H1 (cell line): ENCODE measurements at regions not wholly inside any gene's neighbourhood (a gene's known extent, or its start where the extent isn't known, plus 50 kb on each side); places are given as distances from the start of the nearest gene placed in this dataset.

Experiments used
- CTCF ChIA-PET: fragments of 300-600 bp; sonication (Branson Sonifier 250); formaldehyde crosslinking; loops from one replicate; lab custom pipeline; 2021; ENCODE audit not compliant: partially characterized antibody; lab: Charles Lee
- POLR2A ChIA-PET: fragments of 300-600 bp; sonication (Branson Sonifier 250); formaldehyde crosslinking; loops from one replicate; lab custom pipeline; 2021; ENCODE audit warnings: inconsistent platforms; ENCODE audit not compliant: partially characterized antibody; lab: Charles Lee
- DNase-seq, 2 experiments: peaks; one replicate each; pipeline versions ENCODE4 v3.0.0 to v3.0.0-alpha.2; 2010 to 2022; ENCODE audit warnings: low spot score in 2 of 2, low read depth in 1 of 2, mixed read lengths in 1 of 2
- FAIRE-seq: peaks from 2 replicates; lab custom pipeline; 2011; peaks lifted over from hg19 to GRCh38; lab: Jason Lieb, UNC
- H2AFZ ChIP-seq: 2 replicates; pipeline ENCODE4 v1.8.1; 2012; ENCODE audit warnings: low read length, inconsistent platforms
- H2AK5ac ChIP-seq: 2 replicates; pipeline ENCODE4 v1.6.1; 2013; ENCODE audit warnings: low read depth, low read length
- H2BK120ac ChIP-seq: replicated peaks from 2 replicates; pipeline ENCODE3; 2013; ENCODE audit warnings: low read depth, low read length, inconsistent platforms
- H2BK12ac ChIP-seq: 2 replicates; pipeline ENCODE4 v1.6.1; 2013; ENCODE audit warnings: low read depth, low read length
- H2BK15ac ChIP-seq: 2 replicates; pipeline ENCODE4 v1.6.1; 2013; ENCODE audit warnings: low read length
- H2BK20ac ChIP-seq: 2 replicates; pipeline ENCODE4 v1.6.1; 2013; ENCODE audit warnings: low read length
- H2BK5ac ChIP-seq: 2 replicates; pipeline ENCODE4 v1.6.1; 2013; ENCODE audit warnings: low read depth, low read length
- H3K14ac ChIP-seq: 2 replicates; pipeline ENCODE4 v1.6.1; 2013; ENCODE audit warnings: inconsistent platforms; ENCODE audit not compliant: insufficient read length
- H3K18ac ChIP-seq: 2 replicates; pipeline ENCODE4 v1.6.1; 2013; ENCODE audit warnings: low read length; ENCODE audit errors: extremely low read depth
- H3K23ac ChIP-seq: 2 replicates; pipeline ENCODE4 v1.6.1; 2013; ENCODE audit warnings: inconsistent platforms; ENCODE audit not compliant: insufficient read length
- H3K23me2 ChIP-seq: 2 replicates; pipeline ENCODE4 v1.6.1; 2013; ENCODE audit warnings: low read depth, low read length
- H3K27ac ChIP-seq: 2 replicates; pipeline ENCODE4 v1.6.1; 2011; ENCODE audit warnings: low read depth, low read length, inconsistent platforms
- H3K27me3 ChIP-seq, 4 experiments: replicated peaks in 1 of 4; 1 replicate in 1 of 4; 2 replicates in 3 of 4; pipeline versions ENCODE4 v1.6.1 to v1.8.1; 2011 to 2013; ENCODE audit warnings: low read length in 3 of 4, mild to moderate bottlenecking in 3 of 4, inconsistent platforms in 2 of 4, mixed read lengths in 2 of 4, moderate library complexity in 1 of 4; ENCODE audit not compliant: control insufficient read depth in 3 of 4, insufficient read depth in 3 of 4; ENCODE audit errors: extremely low read depth in 1 of 4
- H3K36me3 ChIP-seq, 4 experiments: 2 replicates each; pipeline versions ENCODE4 v1.6.1 to v1.8.1; 2011 to 2013; ENCODE audit warnings: mild to moderate bottlenecking in 4 of 4, low read length in 3 of 4, moderate library complexity in 2 of 4, control low read depth in 1 of 4, inconsistent platforms in 1 of 4; ENCODE audit not compliant: insufficient read depth in 4 of 4, control insufficient read depth in 2 of 4
- H3K4ac ChIP-seq: replicated peaks from 2 replicates; pipeline ENCODE3; 2013; ENCODE audit warnings: low read length, low read depth, mixed read lengths, inconsistent platforms; ENCODE audit not compliant: insufficient read length
- H3K4me1 ChIP-seq, 4 experiments: replicated peaks in 1 of 4; 1 replicate in 1 of 4; 2 replicates in 3 of 4; pipeline versions ENCODE4 v1.6.1 to v1.8.1; 2011 to 2013; ENCODE audit warnings: low read length in 3 of 4, inconsistent platforms in 2 of 4, mixed read lengths in 1 of 4; ENCODE audit not compliant: insufficient read depth in 4 of 4, control insufficient read depth in 3 of 4
- H3K4me2 ChIP-seq, 2 experiments: 2 replicates each; pipeline versions ENCODE4 v1.6.1 to v1.8.1; 2011 to 2013; ENCODE audit warnings: low read depth in 2 of 2, low read length in 2 of 2, control low read depth in 1 of 2, inconsistent platforms in 1 of 2, mild to moderate bottlenecking in 1 of 2; ENCODE audit not compliant: insufficient read depth in 1 of 2
- H3K4me3 ChIP-seq, 4 experiments: fragments of 200-600, 300-600 bp in 1 of 4; sonication (generic), shearing (Covaris generic), sonication (Bioruptor Twin) in 1 of 4; 2 replicates each; pipeline versions ENCODE4 v1.5.1 to v1.8.1; 2011 to 2016; ENCODE audit warnings: low read length in 4 of 4, low read depth in 3 of 4, control low read depth in 2 of 4, inconsistent platforms in 2 of 4, mild to moderate bottlenecking in 2 of 4, mixed read lengths in 1 of 4, moderate library complexity in 1 of 4; ENCODE audit not compliant: insufficient read depth in 2 of 4; ENCODE audit errors: extremely low read depth in 1 of 4
- H3K56ac ChIP-seq: replicated peaks from 2 replicates; pipeline ENCODE3; 2013; ENCODE audit warnings: low read depth, mild to moderate bottlenecking, mixed read lengths, low read length, inconsistent platforms; ENCODE audit not compliant: insufficient read length
- H3K79me1 ChIP-seq: 2 replicates; pipeline ENCODE4 v1.6.1; 2013; ENCODE audit warnings: low read depth, low read length, control low read depth
- H3K79me2 ChIP-seq, 2 experiments: 2 replicates each; pipeline versions ENCODE4 v1.6.1 to v1.8.1; 2012 to 2013; ENCODE audit warnings: low read length in 2 of 2, mild to moderate bottlenecking in 2 of 2, inconsistent platforms in 1 of 2; ENCODE audit not compliant: insufficient read depth in 2 of 2, control insufficient read depth in 1 of 2
- H3K9ac ChIP-seq, 4 experiments: replicated peaks in 1 of 4; 1 replicate in 1 of 4; 2 replicates in 3 of 4; pipeline versions ENCODE4 v1.6.1 to v1.8.1; 2011 to 2013; ENCODE audit warnings: low read depth in 3 of 4, low read length in 3 of 4, control low read depth in 2 of 4, mild to moderate bottlenecking in 2 of 4, moderate library complexity in 2 of 4, inconsistent platforms in 1 of 4; ENCODE audit errors: extremely low read depth in 1 of 4
- H3K9me3 ChIP-seq, 2 experiments: 2 replicates each; pipeline versions ENCODE4 v1.6.1 to v1.8.1; 2012 to 2013; ENCODE audit warnings: mild to moderate bottlenecking in 2 of 2, moderate library complexity in 2 of 2, control low read depth in 1 of 2, inconsistent platforms in 1 of 2, low read depth in 1 of 2, low read length in 1 of 2, mixed read lengths in 1 of 2; ENCODE audit not compliant: insufficient read depth in 2 of 2
- H4K20me1 ChIP-seq, 2 experiments: replicated peaks in 1 of 2; 2 replicates each; pipeline versions ENCODE3 to v1.8.1; 2011 to 2013; ENCODE audit warnings: inconsistent platforms in 2 of 2, low read length in 2 of 2, mild to moderate bottlenecking in 1 of 2; ENCODE audit not compliant: insufficient read depth in 2 of 2, control insufficient read depth in 1 of 2
- H4K5ac ChIP-seq: 2 replicates; pipeline ENCODE4 v1.6.1; 2013; ENCODE audit warnings: low read length, low read depth, mixed read lengths, inconsistent platforms; ENCODE audit not compliant: insufficient read length
- H4K8ac ChIP-seq: 2 replicates; pipeline ENCODE4 v1.8.0; 2013; ENCODE audit warnings: mild to moderate bottlenecking, moderate library complexity, low read length, inconsistent platforms; ENCODE audit not compliant: insufficient read depth; ENCODE audit errors: extremely low read depth
- H4K91ac ChIP-seq: replicated peaks from 2 replicates; pipeline ENCODE3; 2013; ENCODE audit warnings: low read length, mixed read lengths, inconsistent platforms; ENCODE audit not compliant: insufficient read length
- CHD2 ChIP-seq: IDR thresholded peaks from 2 replicates; pipeline ENCODE4 v1.6.1; 2012; ENCODE audit warnings: low read length, improper control_type of control experiment
- CTCF ChIP-seq, 3 experiments: IDR thresholded peaks; 1 replicate in 2 of 3; 2 replicates in 1 of 3; pipeline versions ENCODE4 v1.5.1 to v1.6.1; 2011; ENCODE audit warnings: low read length in 3 of 3, mild to moderate bottlenecking in 3 of 3, inconsistent platforms in 2 of 3, low read depth in 1 of 3, moderate library complexity in 1 of 3; ENCODE audit not compliant: insufficient read depth in 1 of 3; ENCODE audit errors: control extremely low read depth in 1 of 3
- EP300 ChIP-seq, 2 experiments: IDR thresholded peaks; 1 replicate in 1 of 2; 2 replicates in 1 of 2; pipeline ENCODE4 v1.6.1; 2011 to 2012; ENCODE audit warnings: low read depth in 2 of 2, low read length in 2 of 2, mild to moderate bottlenecking in 2 of 2, borderline replicate concordance in 1 of 2, inconsistent platforms in 1 of 2, moderate library complexity in 1 of 2
- JUN ChIP-seq: IDR thresholded peaks from 2 replicates; pipeline ENCODE4 v1.6.1; 2011; ENCODE audit warnings: low read depth, mild to moderate bottlenecking, improper control_type of control experiment, low read length
- MAX ChIP-seq: IDR thresholded peaks from 2 replicates; pipeline ENCODE4 v1.6.1; 2012; ENCODE audit warnings: inconsistent platforms
- RBBP5 ChIP-seq: IDR thresholded peaks from 2 replicates; pipeline ENCODE4 v1.7.1; 2012; ENCODE audit warnings: low read depth, mild to moderate bottlenecking, inconsistent platforms, low read length, moderate library complexity, borderline replicate concordance
- SIRT6 ChIP-seq: IDR thresholded peaks from one replicate; pipeline ENCODE4 v1.7.1; 2012; ENCODE audit warnings: low read length, inconsistent platforms
- SP1 ChIP-seq: IDR thresholded peaks from 2 replicates; pipeline ENCODE4 v1.6.1; 2011; ENCODE audit warnings: low read depth, low read length
- SP2 ChIP-seq: IDR thresholded peaks from 2 replicates; pipeline ENCODE4 v1.6.1; 2012; ENCODE audit warnings: mild to moderate bottlenecking, low read length, inconsistent platforms
- SUZ12 ChIP-seq: fragments of 200-600 bp; sonication (generic); IDR thresholded peaks from 2 replicates; pipeline ENCODE4 v1.6.1; 2012; ENCODE audit warnings: mild to moderate bottlenecking, inconsistent platforms, low read length, moderate library complexity, mixed read lengths
- ZNF274 ChIP-seq: IDR thresholded peaks from 2 replicates; pipeline ENCODE4 v1.7.0; 2012; ENCODE audit warnings: low read length, borderline replicate concordance; ENCODE audit errors: extremely low read depth
- WGBS, 2 experiments: shearing (Covaris generic) in 1 of 2; methylation state at CpG; one replicate each; pipeline versions ENCODE4 v1.1.6 to v1.1.7; 2013 to 2015; ENCODE audit warnings: low lambda C conversion rate in 2 of 2, mixed read lengths in 2 of 2, inconsistent platforms in 1 of 2, low coverage in 1 of 2, missing lambda C conversion rate in 1 of 2; ENCODE audit not compliant: insufficient replicate concordance in 2 of 2, insufficient coverage in 1 of 2, insufficient read length in 1 of 2; ENCODE audit errors: extremely low coverage in 1 of 2, missing lambda C conversion rate in 1 of 2; 5-methylcytosine and 5-hydroxymethylcytosine counted together

GRCh38 chr4:157977086-157977485 lies 195.7 kb downstream of the GASK1B start:
- Histone ChIP-seq H4K91ac (no peak overlapping the region), H3K23me2 (no peaks in the 10 kb centered on the region; the same call in 1 of the 2 replicates), H2BK5ac (no peak overlapping the region), H3K4me3 (no peak overlapping the region), H4K8ac (no peak overlapping the region), H3K23ac (no peak overlapping the region), H3K9ac (no peak overlapping the region), H3K27ac (no peak overlapping the region), H3K79me1 (no peaks in the 10 kb centered on the region), H4K5ac (no peak overlapping the region), H2BK15ac (no peak overlapping the region), H3K14ac (no peak overlapping the region), H2BK12ac (no peak overlapping the region), H3K9me3 (no peaks in the 10 kb centered on the region), H2AFZ (no peak overlapping the region), H3K4ac (no peak overlapping the region), H2BK120ac (no peak overlapping the region), H2AK5ac (no peak overlapping the region), H3K18ac (no peak overlapping the region), H3K36me3 (no peaks in the 10 kb centered on the region), H3K79me2 (no peaks in the 10 kb centered on the region), H4K20me1 (no peaks in the 10 kb centered on the region), H3K4me2 (no peak overlapping the region), H3K4me1 (no peaks in the 10 kb centered on the region; a peak in 1 of 7 replicates), H3K56ac (no peak overlapping the region), H3K27me3 (no peaks in the 10 kb centered on the region), H2BK20ac (no peak overlapping the region)
- DNase-seq (no peak), FAIRE-seq (no peak)
- CTCF ChIA-PET = interaction anchor here (1.2 to 2.3 kb wide), 4 partner anchors 10 to 772 kb away, joined by 3 to 12 read pairs (median 6); no protein-coding TSS in a partner anchor
- WGBS, 2 experiments = 95% methylated on average over 4 of the region's 4 CpGs; no CpG with 5 or more reads in 1 of the 2 experiments
- POLR2A ChIA-PET = no interaction called here
- no peak for TF ChIP-seq SP1
- no peak for TF ChIP-seq CTCF (IDR thresholded peaks at IDR 0.05; ENCODE audit: control extremely low read depth in 1 of 3, insufficient read depth in 1 of 3, low read depth in 1 of 3, low read length in 3 of 3)
- no peak for TF ChIP-seq JUN
- no peak for TF ChIP-seq SIRT6
- no peak for TF ChIP-seq RBBP5
- TF ChIP-seq CHD2 = no peak
- no peak for TF ChIP-seq ZNF274
- TF ChIP-seq MAX = no peak
- no peak for TF ChIP-seq EP300 (IDR thresholded peaks at IDR 0.05; ENCODE audit: borderline replicate concordance in 1 of 2, low read depth in 2 of 2, low read length in 2 of 2)
- TF ChIP-seq SP2 = no peak
- TF ChIP-seq SUZ12 = no peak
